ENCODE measurements at regions not wholly inside any gene's neighbourhood (a gene's known extent, or its start where the extent isn't known, plus 50 kb on each side); places are given as distances from the start of the nearest gene placed in this dataset.

GRCh38 chr5:107325866-107326265 lies 344.9 kb downstream of the EFNA5 start:
- H3K4me3 ChIP-seq (replicated peaks; ENCODE audit: low read depth, low read length) = no peak overlapping the region
- TF ChIP-seq CTCF (IDR thresholded peaks at IDR 0.05; ENCODE audit: low read depth, low read length, missing control alignments) = no peak
- DNase-seq (ENCODE audit: extremely low read depth, low read depth) = no peak

GRCh38 chr5:107324809-107325208 lies 345.9 kb downstream of the EFNA5 start:
- H3K4me3 ChIP-seq (replicated peaks; ENCODE audit: low read depth, low read length) = no peak overlapping the region
- TF ChIP-seq CTCF (IDR thresholded peaks at IDR 0.05; ENCODE audit: low read depth, low read length, missing control alignments) = no peak
- no peak for DNase-seq (ENCODE audit: extremely low read depth, low read depth)

GRCh38 chr5:107324071-107324470 lies 346.7 kb downstream of the EFNA5 start:
- TF ChIP-seq CTCF (IDR thresholded peaks at IDR 0.05; ENCODE audit: low read depth, low read length, missing control alignments) = no peak
- no peak for DNase-seq (ENCODE audit: extremely low read depth, low read depth)
- H3K4me3 ChIP-seq (replicated peaks; ENCODE audit: low read depth, low read length) = no peak overlapping the region

GRCh38 chr5:107323536-107323935 lies 347.2 kb downstream of the EFNA5 start:
- H3K4me3 ChIP-seq (replicated peaks; ENCODE audit: low read depth, low read length) = no peak overlapping the region
- no peak for TF ChIP-seq CTCF (IDR thresholded peaks at IDR 0.05; ENCODE audit: low read depth, low read length, missing control alignments)
- no peak for DNase-seq (ENCODE audit: extremely low read depth, low read depth)

- no peak for DNase-seq (ENCODE audit: extremely low read depth, low read depth)
- TF ChIP-seq CTCF (IDR thresholded peaks at IDR 0.05; ENCODE audit: low read depth, low read length, missing control alignments) = no peak
These were observed 347.8 kb downstream of the EFNA5 start for GRCh38 chr5:107322936-107323335.

GRCh38 chr5:107321906-107322305 lies 348.8 kb downstream of the EFNA5 start:
- no peak overlapping the region for H3K4me3 ChIP-seq (replicated peaks; ENCODE audit: low read depth, low read length)
- TF ChIP-seq CTCF (IDR thresholded peaks at IDR 0.05; ENCODE audit: low read depth, low read length, missing control alignments) = no peak
- no peak for DNase-seq (ENCODE audit: extremely low read depth, low read depth)

More at GRCh38 chr5:107322936-107323335, 347.8 kb downstream of the EFNA5 start:
- H3K4me3 ChIP-seq (replicated peaks; ENCODE audit: low read depth, low read length) = no peak overlapping the region

GRCh38 chr5:107320846-107321245 lies 349.9 kb downstream of the EFNA5 start:
- H3K4me3 ChIP-seq (replicated peaks; ENCODE audit: low read depth, low read length) = no peak overlapping the region
- no peak for TF ChIP-seq CTCF (IDR thresholded peaks at IDR 0.05; ENCODE audit: low read depth, low read length, missing control alignments)
- no peak for DNase-seq (ENCODE audit: extremely low read depth, low read depth)

Data from HFF-Myc (cell line).